PC-9 (cell line): ENCODE measurements at regions not wholly inside any gene's neighbourhood (a gene's known extent, or its start where the extent isn't known, plus 50 kb on each side); places are given as distances from the start of the nearest gene placed in this dataset.
"Not testable (repeated sequence)": the region's sequence is repeated elsewhere in the genome, so short reads cannot be mapped to it uniquely, and the experiment has no call there.

ENCODE experiments used
- BruUV-seq: library from RNA; stranded (reverse); fragments of 400-500 nt; replicated peaks from 2 replicates; lab custom pipeline; 2021; lab: Mats Ljungman, UMichigan
- CTCF ChIA-PET: fragments of 300-600 bp; sonication (Branson Sonifier 250); formaldehyde crosslinking; loops from one replicate; lab custom pipeline; 2022; ENCODE audit warnings: antibody characterized with exemption; lab: Charles Lee
- POLR2A ChIA-PET: fragments of 300-600 bp; sonication (Branson Sonifier 250); formaldehyde crosslinking; loops from one replicate; lab custom pipeline; 2022; ENCODE audit warnings: antibody characterized with exemption; ENCODE audit not compliant: unreplicated experiment; lab: Charles Lee
- DNase-seq, 2 experiments: peaks; one replicate each; pipeline versions ENCODE4 v3.0.0 to v3.0.0-alpha.2; 2015 to 2022; ENCODE audit warnings: mixed read lengths in 1 of 2
- H2AFZ ChIP-seq: fragments of 200-600 bp; sonication (generic); 2 replicates; pipeline ENCODE4 v1.8.1; 2017; ENCODE audit warnings: antibody characterized with exemption
- H3F3A ChIP-seq: fragments of 200-600 bp; sonication (generic); 2 replicates; pipeline ENCODE4 v1.8.1; 2017; ENCODE audit warnings: antibody characterized with exemption, mild to moderate bottlenecking, low read depth; ENCODE audit not compliant: insufficient read depth
- H3K27ac ChIP-seq: fragments of 200-600 bp; sonication (generic); 2 replicates; pipeline ENCODE4 v1.6.1; 2016; ENCODE audit warnings: mixed run types
- H3K27me3 ChIP-seq: fragments of 200-600 bp; sonication (generic); 2 replicates; pipeline ENCODE4 v1.6.1; 2016; ENCODE audit warnings: low read depth, mixed run types; ENCODE audit not compliant: insufficient read depth
- H3K36me3 ChIP-seq: fragments of 200-600 bp; sonication (generic); 2 replicates; pipeline ENCODE4 v1.6.1; 2016; ENCODE audit warnings: low read depth, mixed run types
- H3K4me1 ChIP-seq: fragments of 200-600 bp; sonication (generic); replicated peaks from 2 replicates; pipeline ENCODE4 v1.6.1; 2016; ENCODE audit warnings: mixed run types; ENCODE audit not compliant: insufficient read depth
- H3K4me2 ChIP-seq: fragments of 200-600 bp; sonication (generic); 2 replicates; pipeline ENCODE4 v1.6.1; 2017; ENCODE audit warnings: mixed run types
- H3K4me3 ChIP-seq: fragments of 200-600 bp; sonication (generic); 2 replicates; pipeline ENCODE4 v1.6.1; 2016; ENCODE audit warnings: mixed run types
- H3K79me2 ChIP-seq: fragments of 200-600 bp; sonication (generic); 2 replicates; pipeline ENCODE4 v1.6.1; 2017; ENCODE audit warnings: low read depth, mixed run types
- H3K9me2 ChIP-seq: fragments of 200-600 bp; sonication (generic); 2 replicates; pipeline ENCODE4 v1.8.1; 2017; ENCODE audit warnings: mild to moderate bottlenecking; ENCODE audit not compliant: insufficient read depth
- H3K9me3 ChIP-seq: fragments of 200-600 bp; sonication (generic); 2 replicates; pipeline ENCODE4 v1.8.1; 2016; ENCODE audit warnings: low read depth; ENCODE audit not compliant: insufficient read depth
- H4K20me1 ChIP-seq: fragments of 200-600 bp; sonication (generic); 2 replicates; pipeline ENCODE4 v1.8.1; 2017; ENCODE audit not compliant: insufficient read depth
- EZH2 ChIP-seq: fragments of 200-600 bp; sonication (generic); IDR thresholded peaks from 2 replicates; pipeline ENCODE4 v1.8.0; 2017; ENCODE audit warnings: antibody characterized with exemption, low read depth
- intact Hi-C: fragments of 100-400 bp; cut with micrococcal nuclease; formaldehyde crosslinking; loops from one replicate; pipeline ENCODE4 v1.10.0; 2022; ENCODE audit not compliant: unreplicated experiment
- TF ChIP-seq, protein P1 (sequence below): fragments of 200-600 bp; sonication (generic); conservative IDR thresholded peaks from 2 replicates; pipeline ENCODE4 v1.6.1; 2017; ENCODE audit warnings: mixed run types, antibody characterized with exemption, mild to moderate bottlenecking, moderate library complexity

DNA sequence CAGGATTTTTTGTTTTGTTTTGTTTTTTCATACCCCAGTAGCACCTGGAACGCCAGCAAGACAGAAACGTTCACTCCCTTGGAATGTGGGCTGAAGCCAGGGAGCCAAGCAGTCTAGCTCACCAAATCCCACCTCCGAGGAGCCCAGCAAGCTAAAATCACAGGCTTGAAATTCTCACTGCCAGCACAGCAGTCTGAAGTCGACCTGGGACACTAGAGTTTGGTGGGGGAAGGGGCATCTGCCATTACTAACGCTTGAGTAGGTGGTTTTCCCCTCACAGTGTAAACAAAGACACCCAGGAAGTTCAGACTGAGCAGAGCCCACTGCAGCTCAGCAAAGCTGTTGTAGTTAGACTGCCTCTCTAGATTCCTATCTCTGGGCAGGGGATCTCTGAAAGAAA lies 99.6 kb upstream of the FGF16 start:
- no peaks in the 10 kb centered on the region for H4K20me1 ChIP-seq
- H3K4me2 ChIP-seq = peak overlapping the region; percentile 70
- ChIA-PET POLR2A (no interaction called here), CTCF (no interaction called here)
- H3K36me3 ChIP-seq = no peaks in the 10 kb centered on the region
- H3K27me3 ChIP-seq = no peaks in the 10 kb centered on the region
- TF ChIP-seq, protein P1, sequence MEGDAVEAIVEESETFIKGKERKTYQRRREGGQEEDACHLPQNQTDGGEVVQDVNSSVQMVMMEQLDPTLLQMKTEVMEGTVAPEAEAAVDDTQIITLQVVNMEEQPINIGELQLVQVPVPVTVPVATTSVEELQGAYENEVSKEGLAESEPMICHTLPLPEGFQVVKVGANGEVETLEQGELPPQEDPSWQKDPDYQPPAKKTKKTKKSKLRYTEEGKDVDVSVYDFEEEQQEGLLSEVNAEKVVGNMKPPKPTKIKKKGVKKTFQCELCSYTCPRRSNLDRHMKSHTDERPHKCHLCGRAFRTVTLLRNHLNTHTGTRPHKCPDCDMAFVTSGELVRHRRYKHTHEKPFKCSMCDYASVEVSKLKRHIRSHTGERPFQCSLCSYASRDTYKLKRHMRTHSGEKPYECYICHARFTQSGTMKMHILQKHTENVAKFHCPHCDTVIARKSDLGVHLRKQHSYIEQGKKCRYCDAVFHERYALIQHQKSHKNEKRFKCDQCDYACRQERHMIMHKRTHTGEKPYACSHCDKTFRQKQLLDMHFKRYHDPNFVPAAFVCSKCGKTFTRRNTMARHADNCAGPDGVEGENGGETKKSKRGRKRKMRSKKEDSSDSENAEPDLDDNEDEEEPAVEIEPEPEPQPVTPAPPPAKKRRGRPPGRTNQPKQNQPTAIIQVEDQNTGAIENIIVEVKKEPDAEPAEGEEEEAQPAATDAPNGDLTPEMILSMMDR = no peak
- no peak for TF ChIP-seq EZH2
- 0 out of 2 replicates have a peak, but pooled peaks cover 16% of the 10 kb centered on the region for H3K4me1 ChIP-seq
- no peaks in the 10 kb centered on the region for H3F3A ChIP-seq
- intact Hi-C loops = no loop called here
- BruUV-seq = no TSS peak
- H3K27ac ChIP-seq = peak overlapping the region; percentile 58
- no peaks in the 10 kb centered on the region for H3K9me3 ChIP-seq
- peak overlapping the region; percentile 84 for H2AFZ ChIP-seq
- H3K4me3 ChIP-seq = peak overlapping the region; percentile 36; the same call in 1 of the 2 replicates
- no peaks in the 10 kb centered on the region for H3K79me2 ChIP-seq
- DNase-seq = no peak
- H3K9me2 ChIP-seq = no peaks in the 10 kb centered on the region

DNA sequence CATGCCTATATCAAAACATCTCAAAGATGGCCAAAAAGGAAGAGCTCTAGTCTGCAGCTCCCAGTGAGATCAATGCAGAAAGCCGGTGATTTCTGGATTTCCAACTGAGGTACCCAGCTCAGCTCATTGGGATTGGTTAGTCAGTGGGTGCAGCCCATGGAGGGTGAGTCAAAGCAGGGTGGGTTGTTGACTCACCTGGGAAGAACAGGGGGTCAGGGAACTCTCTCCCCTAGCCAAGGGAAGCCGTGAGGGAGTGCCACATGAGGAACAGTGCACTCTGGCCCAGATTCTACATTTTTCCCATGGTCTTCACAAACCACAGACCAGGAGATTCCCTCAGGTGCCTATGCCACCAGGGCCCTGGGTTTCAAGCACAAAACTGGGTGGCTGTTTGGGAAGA lies 57.3 kb upstream of the FGF16 start:
- H3K27ac ChIP-seq = peak overlapping the region; percentile 92

DNA sequence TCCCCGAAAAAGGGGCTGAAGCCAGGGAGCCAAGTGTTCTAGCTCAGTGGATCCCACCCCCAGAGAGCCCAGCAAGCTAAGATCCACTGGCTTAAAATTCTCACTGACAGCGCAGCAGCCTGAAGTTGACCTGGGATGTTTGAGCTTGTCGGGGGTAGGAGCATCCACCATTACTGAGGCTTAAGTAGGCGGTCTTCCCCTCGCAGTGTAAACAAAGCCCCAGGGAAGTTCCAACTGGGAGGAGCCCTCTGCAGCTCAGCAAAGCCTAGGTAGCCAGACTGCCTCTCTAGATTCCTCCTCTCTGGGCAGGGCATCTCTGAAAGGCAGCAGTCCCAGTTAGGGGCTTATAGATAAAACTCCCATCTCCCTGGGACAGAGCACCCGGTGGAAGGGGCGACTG lies 56.8 kb upstream of the FGF16 start:
- H3F3A ChIP-seq, CTCF ChIA-PET, H4K20me1 ChIP-seq, H3K27me3 ChIP-seq, H3K9me3 ChIP-seq, H3K9me2 ChIP-seq, intact Hi-C loops, BruUV-seq, POLR2A ChIA-PET, H3K79me2 ChIP-seq, DNase-seq, H3K36me3 ChIP-seq: not testable (repeated sequence)
- Histone ChIP-seq H3K27ac (peak overlapping the region; percentile 92), H3K4me1 (peaks cover 21% of the 10 kb centered on the region), H3K4me3 (peak overlapping the region; percentile 36; the same call in 1 of the 2 replicates), H3K4me2 (peak overlapping the region; percentile 70), H2AFZ (peak overlapping the region; percentile 67; the same call in 1 of the 2 replicates)

More for the DNA sequence above, 57.3 kb upstream of the FGF16 start:
- Histone ChIP-seq H3K4me1 (peaks cover 21% of the 10 kb centered on the region), H3K36me3 (no peaks in the 10 kb centered on the region), H2AFZ (peak overlapping the region; percentile 67; the same call in 1 of the 2 replicates), H3K4me2 (peak overlapping the region; percentile 70), H3K4me3 (peak overlapping the region; percentile 36; the same call in 1 of the 2 replicates), H3K9me2 (no peaks in the 10 kb centered on the region), H3K27me3 (no peaks in the 10 kb centered on the region), H4K20me1 (no peaks in the 10 kb centered on the region), H3K79me2 (no peaks in the 10 kb centered on the region), H3K9me3 (no peaks in the 10 kb centered on the region), H3F3A (0 out of 2 replicates have a peak, but pooled peaks cover 7% of the 10 kb centered on the region)
- POLR2A ChIA-PET = no interaction called here
- intact Hi-C loops = no loop called here
- DNase-seq = peak; percentile 4 to 72
- TF ChIP-seq EZH2 = no peak
- TF ChIP-seq, protein P1 = no peak
- no TSS peak for BruUV-seq
- CTCF ChIA-PET = no interaction called here

DNA sequence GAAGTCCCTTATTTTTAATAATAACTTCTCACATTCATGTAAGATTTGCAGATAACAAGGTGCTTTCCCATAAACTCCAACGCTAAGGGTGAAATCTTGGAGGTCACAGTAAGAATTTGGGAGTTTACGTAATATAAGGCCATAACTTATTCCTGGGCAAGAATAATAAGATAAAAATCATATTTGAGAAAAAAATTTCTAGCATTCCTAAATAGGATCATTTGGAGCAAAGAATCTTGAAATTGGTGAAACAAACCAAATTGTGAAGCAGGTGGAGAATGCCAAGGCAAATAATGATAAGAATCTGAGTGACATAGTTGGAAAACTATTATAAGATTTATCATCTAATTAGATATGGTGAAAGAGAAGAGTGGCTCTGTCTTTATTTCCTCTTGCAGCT lies 50.4 kb upstream of the FGF16 start:
- Histone ChIP-seq H3F3A (no peaks in the 10 kb centered on the region), H2AFZ (no peak overlapping the region), H3K27ac (peak overlapping the region; percentile 51; the same call in 1 of the 2 replicates), H3K27me3 (no peaks in the 10 kb centered on the region), H3K9me3 (no peaks in the 10 kb centered on the region), H4K20me1 (no peaks in the 10 kb centered on the region), H3K4me1 (peaks cover 14% of the 10 kb centered on the region; the same call in 1 of the 2 replicates), H3K4me2 (no peak overlapping the region), H3K36me3 (no peaks in the 10 kb centered on the region), H3K4me3 (no peak overlapping the region), H3K9me2 (no peaks in the 10 kb centered on the region), H3K79me2 (no peaks in the 10 kb centered on the region)
- intact Hi-C loops = no loop called here
- no peak for TF ChIP-seq EZH2
- TF ChIP-seq, protein P1 = no peak
- CTCF ChIA-PET = no interaction called here
- BruUV-seq = no TSS peak
- POLR2A ChIA-PET = no interaction called here
- peak in 1 of 2 experiments; percentile 54 for DNase-seq
